GM23338 (cell line): ENCODE measurements at regions not wholly inside any gene's neighbourhood (a gene's known extent, or its start where the extent isn't known, plus 50 kb on each side); places are given as distances from the start of the nearest gene placed in this dataset.

Source experiments
- EZH2 ChIP-seq: fragments of 200-600 bp; sonication (generic); IDR thresholded peaks from one replicate; pipeline ENCODE4 v1.8.0; 2017; ENCODE audit warnings: antibody characterized with exemption, mild to moderate bottlenecking, low read depth; ENCODE audit not compliant: unreplicated experiment
- POLR2AphosphoS5 ChIP-seq: IDR thresholded peaks from 2 replicates; pipeline ENCODE4 v1.6.1; 2016; ENCODE audit warnings: antibody characterized with exemption, low read depth
- ZNF114 ChIP-seq: fragments of 250-450 bp; sonication (Bioruptor Pico); IDR thresholded peaks from 2 replicates; pipeline ENCODE4 v1.5.0; 2020; ENCODE audit warnings: mild to moderate bottlenecking, moderate library complexity
- ZNF331 ChIP-seq: fragments of 250-450 bp; sonication (Bioruptor Pico); IDR thresholded peaks from 2 replicates; pipeline ENCODE4 v1.5.0; 2020; ENCODE audit warnings: low read depth, mild to moderate bottlenecking, moderate library complexity
- TF ChIP-seq, protein P1 (sequence below), 2 experiments: fragments of 200-600 bp in 1 of 2; sonication (generic) in 1 of 2; conservative IDR thresholded peaks; 2 replicates each; pipeline versions ENCODE4 v1.5.1 to v1.6.1; 2016 to 2017; ENCODE audit warnings: antibody characterized with exemption in 2 of 2, low read depth in 2 of 2, mild to moderate bottlenecking in 2 of 2, moderate library complexity in 1 of 2

DNA sequence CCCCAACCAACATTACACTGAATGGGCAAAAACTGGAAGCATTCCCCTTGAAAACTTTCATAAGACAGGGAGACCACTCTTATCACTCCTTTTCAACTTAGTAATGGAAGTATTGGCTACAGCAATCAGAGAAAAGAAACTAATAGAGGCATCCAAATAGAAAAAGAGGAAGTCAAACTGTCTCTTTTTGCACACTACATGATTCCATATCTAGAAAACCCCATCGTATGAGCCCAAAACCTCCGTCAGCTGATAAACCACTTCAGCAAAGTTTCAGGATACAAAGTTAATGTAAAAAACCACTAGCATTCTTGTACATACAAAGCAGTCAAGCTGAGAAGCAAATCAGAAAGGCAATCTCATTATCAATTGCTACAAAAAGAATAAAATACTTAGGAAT, 580.4 kb upstream of the PTCHD4 start:
- TF ChIP-seq, protein P1, sequence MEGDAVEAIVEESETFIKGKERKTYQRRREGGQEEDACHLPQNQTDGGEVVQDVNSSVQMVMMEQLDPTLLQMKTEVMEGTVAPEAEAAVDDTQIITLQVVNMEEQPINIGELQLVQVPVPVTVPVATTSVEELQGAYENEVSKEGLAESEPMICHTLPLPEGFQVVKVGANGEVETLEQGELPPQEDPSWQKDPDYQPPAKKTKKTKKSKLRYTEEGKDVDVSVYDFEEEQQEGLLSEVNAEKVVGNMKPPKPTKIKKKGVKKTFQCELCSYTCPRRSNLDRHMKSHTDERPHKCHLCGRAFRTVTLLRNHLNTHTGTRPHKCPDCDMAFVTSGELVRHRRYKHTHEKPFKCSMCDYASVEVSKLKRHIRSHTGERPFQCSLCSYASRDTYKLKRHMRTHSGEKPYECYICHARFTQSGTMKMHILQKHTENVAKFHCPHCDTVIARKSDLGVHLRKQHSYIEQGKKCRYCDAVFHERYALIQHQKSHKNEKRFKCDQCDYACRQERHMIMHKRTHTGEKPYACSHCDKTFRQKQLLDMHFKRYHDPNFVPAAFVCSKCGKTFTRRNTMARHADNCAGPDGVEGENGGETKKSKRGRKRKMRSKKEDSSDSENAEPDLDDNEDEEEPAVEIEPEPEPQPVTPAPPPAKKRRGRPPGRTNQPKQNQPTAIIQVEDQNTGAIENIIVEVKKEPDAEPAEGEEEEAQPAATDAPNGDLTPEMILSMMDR (conservative IDR thresholded peaks at IDR 0.05; ENCODE audit: low read depth in 2 of 2), result no peak
- TF ChIP-seq ZNF331 (CRISPR knock-in tag), result no peak
- TF ChIP-seq POLR2AphosphoS5, result no peak
- TF ChIP-seq ZNF114 (CRISPR knock-in tag), result no peak
- TF ChIP-seq EZH2, result no peak
